ENCODE measurements at regions not wholly inside any gene's neighbourhood (a gene's known extent, or its start where the extent isn't known, plus 50 kb on each side); places are given as distances from the start of the nearest gene placed in this dataset.

GRCh38 chr7:156560075-156560474 lies 80.5 kb upstream of the RNF32 start:
- Histone ChIP-seq H3K4me3 (ENCODE audit: insufficient read depth, low read length, poor library complexity, severe bottlenecking) (no peak overlapping the region), H3K9me2 (replicated peaks; ENCODE audit: insufficient read depth, low read length) (no peaks in the 10 kb centered on the region), H4K20me1 (ENCODE audit: low read depth, low read length) (no peaks in the 10 kb centered on the region), H3F3A (ENCODE audit: insufficient read depth) (no peaks in the 10 kb centered on the region), H3K4me2 (ENCODE audit: low read depth, low read length, poor library complexity, severe bottlenecking) (no peak overlapping the region), H3K79me2 (ENCODE audit: insufficient read depth, low read length) (no peaks in the 10 kb centered on the region), H3K9ac (ENCODE audit: low read length) (no peak overlapping the region), H2AFZ (ENCODE audit: low read depth, low read length, severe bottlenecking) (no peak overlapping the region), H3K27me3 (ENCODE audit: low read length) (no peaks in the 10 kb centered on the region), H3K9me3 (ENCODE audit: insufficient read depth, low read length) (no peaks in the 10 kb centered on the region), H3K27ac (ENCODE audit: low read depth, low read length) (no peak overlapping the region), H3K36me3 (ENCODE audit: low read length) (no peaks in the 10 kb centered on the region)
- no peak for TF ChIP-seq EZH2phosphoT487 (conservative IDR thresholded peaks at IDR 0.05; ENCODE audit: low read length)
- no peak for TF ChIP-seq CTCF (IDR thresholded peaks at IDR 0.05; ENCODE audit: insufficient read depth, low read length, poor library complexity, severe bottlenecking)

- no peaks in the 10 kb centered on the region for H3K27me3 ChIP-seq (ENCODE audit: low read length)
These were observed 81.6 kb upstream of the RNF32 start for GRCh38 chr7:156559001-156559400.

GRCh38 chr7:156558198-156558597 lies 82.4 kb upstream of the RNF32 start:
- no peak overlapping the region for H2AFZ ChIP-seq (ENCODE audit: low read depth, low read length, severe bottlenecking)
- no peaks in the 10 kb centered on the region for H3K9me2 ChIP-seq (replicated peaks; ENCODE audit: insufficient read depth, low read length)
- no peaks in the 10 kb centered on the region for H3K27me3 ChIP-seq (ENCODE audit: low read length)
- no peaks in the 10 kb centered on the region for H3F3A ChIP-seq (ENCODE audit: insufficient read depth)
- H4K20me1 ChIP-seq (ENCODE audit: low read depth, low read length), result no peaks in the 10 kb centered on the region
- H3K9me3 ChIP-seq (ENCODE audit: insufficient read depth, low read length), result no peaks in the 10 kb centered on the region
- no peak overlapping the region for H3K9ac ChIP-seq (ENCODE audit: low read length)
- no peak overlapping the region for H3K27ac ChIP-seq (ENCODE audit: low read depth, low read length)
- H3K79me2 ChIP-seq (ENCODE audit: insufficient read depth, low read length), result no peaks in the 10 kb centered on the region
- TF ChIP-seq EZH2phosphoT487 (conservative IDR thresholded peaks at IDR 0.05; ENCODE audit: low read length) (no peak), CTCF (IDR thresholded peaks at IDR 0.05; ENCODE audit: insufficient read depth, low read length, poor library complexity, severe bottlenecking) (no peak)
- H3K4me3 ChIP-seq (ENCODE audit: insufficient read depth, low read length, poor library complexity, severe bottlenecking), result no peak overlapping the region
- H3K36me3 ChIP-seq (ENCODE audit: low read length), result no peaks in the 10 kb centered on the region
- no peak overlapping the region for H3K4me2 ChIP-seq (ENCODE audit: low read depth, low read length, poor library complexity, severe bottlenecking)

More at GRCh38 chr7:156559001-156559400, 81.6 kb upstream of the RNF32 start:
- Histone ChIP-seq H3K36me3 (ENCODE audit: low read length) (no peaks in the 10 kb centered on the region), H3K27ac (ENCODE audit: low read depth, low read length) (no peak overlapping the region), H3K9me2 (replicated peaks; ENCODE audit: insufficient read depth, low read length) (no peaks in the 10 kb centered on the region), H3F3A (ENCODE audit: insufficient read depth) (no peaks in the 10 kb centered on the region), H3K79me2 (ENCODE audit: insufficient read depth, low read length) (no peaks in the 10 kb centered on the region), H3K4me3 (ENCODE audit: insufficient read depth, low read length, poor library complexity, severe bottlenecking) (no peak overlapping the region), H3K4me2 (ENCODE audit: low read depth, low read length, poor library complexity, severe bottlenecking) (no peak overlapping the region), H3K9me3 (ENCODE audit: insufficient read depth, low read length) (no peaks in the 10 kb centered on the region), H4K20me1 (ENCODE audit: low read depth, low read length) (no peaks in the 10 kb centered on the region), H3K9ac (ENCODE audit: low read length) (no peak overlapping the region), H2AFZ (ENCODE audit: low read depth, low read length, severe bottlenecking) (no peak overlapping the region)
- TF ChIP-seq EZH2phosphoT487 (conservative IDR thresholded peaks at IDR 0.05; ENCODE audit: low read length) (no peak), CTCF (IDR thresholded peaks at IDR 0.05; ENCODE audit: insufficient read depth, low read length, poor library complexity, severe bottlenecking) (no peak)
